ENCODE measurements at regions not wholly inside any gene's neighbourhood (a gene's known extent, or its start where the extent isn't known, plus 50 kb on each side); places are given as distances from the start of the nearest gene placed in this dataset.
"Not testable (repeated sequence)": the region's sequence is repeated elsewhere in the genome, so short reads cannot be mapped to it uniquely, and the experiment has no call there.

- Histone ChIP-seq H3K4me1 (ENCODE audit: control insufficient read depth in 2 of 2, insufficient read depth in 2 of 2, low read length in 2 of 2) (no peaks in the 10 kb centered on the region), H3K4me3 (ENCODE audit: low read length) (no peak overlapping the region), H3K27ac (ENCODE audit: low read depth, low read length) (no peak overlapping the region), H3K27me3 (ENCODE audit: control insufficient read depth in 2 of 2, insufficient read depth in 2 of 2, low read length in 2 of 2) (no peaks in the 10 kb centered on the region), H3K9me3 (ENCODE audit: control insufficient read depth in 2 of 3, low read length in 3 of 3) (no peaks in the 10 kb centered on the region), H3K36me3 (ENCODE audit: control insufficient read depth in 2 of 3, insufficient read depth in 3 of 3, low read length in 3 of 3) (no peaks in the 10 kb centered on the region)
- intact Hi-C loops (cut with micrococcal nuclease), result no loop called here
- H3K9me3 Mint-ChIP-seq, result peaks cover 0 to 12% (median 6%) of the 10 kb centered on the region in 11 donors
- ChIA-PET POLR2A (no interaction called here), CTCF (no interaction called here)
- ATAC-seq (no peak), DNase-seq (no peak)
- no peak overlapping the region for H3K4me3 Mint-ChIP-seq
- peaks cover 0 to 4% (median 0%) of the 10 kb centered on the region in 5 donors for H3K36me3 Mint-ChIP-seq
- peaks cover 0 to 1% (median 0%) of the 10 kb centered on the region in 7 donors for H3K4me1 Mint-ChIP-seq
- no peak overlapping the region for H3K27ac Mint-ChIP-seq
- H3K27me3 Mint-ChIP-seq, result peaks cover 0 to 7% (median 0%) of the 10 kb centered on the region in 5 donors
These were observed 240.1 kb downstream of the TFAP2A start for GRCh38 chr6:10174761-10175160.

DNA sequence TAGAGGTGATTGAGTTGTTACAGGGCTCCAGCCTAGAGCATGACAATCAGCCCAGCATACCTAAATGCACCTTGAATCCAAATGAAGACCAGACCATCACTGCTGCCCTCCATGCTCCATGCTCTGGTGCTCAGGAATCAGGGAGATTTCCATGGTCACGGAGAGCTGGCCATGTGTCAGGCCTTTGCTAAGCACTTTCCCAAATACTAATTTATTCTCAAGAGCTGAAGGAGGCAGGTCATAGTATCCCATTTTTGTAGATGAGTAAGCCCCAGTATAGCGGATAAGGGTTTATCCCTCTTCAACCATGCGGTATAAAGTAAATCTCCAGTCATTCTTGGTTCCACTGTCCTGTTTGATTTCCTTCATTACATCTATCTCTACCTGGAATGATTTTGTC is 240.8 kb downstream of the TFAP2A start:
- H3K4me3 ChIP-seq (ENCODE audit: low read length), result no peak overlapping the region
- H3K36me3 ChIP-seq (ENCODE audit: control insufficient read depth in 2 of 3, insufficient read depth in 3 of 3, low read length in 3 of 3), result no peaks in the 10 kb centered on the region
- Mint-ChIP-seq H3K4me1 (no peaks in the 10 kb centered on the region), H3K9me3 (peaks cover 0 to 12% (median 6%) of the 10 kb centered on the region in 11 donors), H3K27me3 (peaks cover 0 to 7% (median 0%) of the 10 kb centered on the region in 5 donors), H3K4me3 (no peak overlapping the region), H3K27ac (no peak overlapping the region), H3K36me3 (peaks cover 0 to 4% (median 0%) of the 10 kb centered on the region in 5 donors)
- CTCF ChIA-PET, result no interaction called here
- DNase-seq, result no peak
- no peak overlapping the region for H3K27ac ChIP-seq (ENCODE audit: low read depth, low read length)
- intact Hi-C loops (cut with micrococcal nuclease), result no loop called here
- H3K27me3 ChIP-seq (ENCODE audit: control insufficient read depth in 2 of 2, insufficient read depth in 2 of 2, low read length in 2 of 2), result no peaks in the 10 kb centered on the region
- no peak for ATAC-seq
- H3K4me1 ChIP-seq (ENCODE audit: control insufficient read depth in 2 of 2, insufficient read depth in 2 of 2, low read length in 2 of 2), result no peaks in the 10 kb centered on the region
- H3K9me3 ChIP-seq (ENCODE audit: control insufficient read depth in 2 of 3, low read length in 3 of 3), result no peaks in the 10 kb centered on the region
- POLR2A ChIA-PET, result no interaction called here

DNA sequence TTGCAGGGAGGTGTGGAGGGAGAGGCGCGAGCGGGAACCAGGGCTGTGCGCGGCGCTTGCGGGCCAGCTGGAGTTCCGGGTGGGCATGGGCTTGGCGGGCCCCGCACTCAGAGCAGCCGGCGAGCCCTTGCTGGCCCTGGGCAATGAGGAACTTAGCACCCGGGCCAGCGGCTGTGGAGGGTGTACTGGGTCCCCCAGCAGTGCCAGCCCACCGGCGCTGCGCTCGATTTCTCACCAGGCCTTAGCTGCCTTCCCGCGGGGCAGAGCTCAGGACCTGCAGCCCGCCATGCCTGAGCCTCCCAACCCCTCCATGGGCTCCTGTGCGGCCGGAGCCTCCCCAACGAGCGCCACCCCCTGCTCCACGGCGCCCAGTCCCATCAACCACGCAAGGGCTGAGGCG is 243.2 kb downstream of the TFAP2A start:
- not testable (repeated sequence) for ATAC-seq

GRCh38 chr6:10170816-10171215 is 244.1 kb downstream of the TFAP2A start:
- Mint-ChIP-seq H3K4me1 (no peaks in the 10 kb centered on the region), H3K27me3 (peaks cover 0 to 3% (median 0%) of the 10 kb centered on the region in 5 donors), H3K27ac (no peak overlapping the region), H3K9me3 (peaks cover 0 to 12% (median 6%) of the 10 kb centered on the region in 11 donors), H3K4me3 (no peak overlapping the region), H3K36me3 (peaks cover 0 to 4% (median 0%) of the 10 kb centered on the region in 5 donors)
- ATAC-seq (no peak), DNase-seq (no peak)
- intact Hi-C loops (cut with micrococcal nuclease), result no loop called here
- Histone ChIP-seq H3K4me1 (ENCODE audit: control insufficient read depth in 2 of 2, insufficient read depth in 2 of 2, low read length in 2 of 2) (no peaks in the 10 kb centered on the region), H3K4me3 (ENCODE audit: low read length) (no peak overlapping the region), H3K9me3 (ENCODE audit: control insufficient read depth in 2 of 3, low read length in 3 of 3) (no peaks in the 10 kb centered on the region), H3K27ac (ENCODE audit: low read depth, low read length) (no peak overlapping the region), H3K36me3 (ENCODE audit: control insufficient read depth in 2 of 3, insufficient read depth in 3 of 3, low read length in 3 of 3) (no peaks in the 10 kb centered on the region), H3K27me3 (ENCODE audit: control insufficient read depth in 2 of 2, insufficient read depth in 2 of 2, low read length in 2 of 2) (no peaks in the 10 kb centered on the region)
- ChIA-PET POLR2A (no interaction called here), CTCF (no interaction called here)

More for the DNA sequence above, 243.2 kb downstream of the TFAP2A start:
- intact Hi-C loops (cut with micrococcal nuclease); H3K4me1 Mint-ChIP-seq; DNase-seq; H3K27ac ChIP-seq (ENCODE audit: low read depth, low read length); POLR2A ChIA-PET; CTCF ChIA-PET; H3K4me3 ChIP-seq (ENCODE audit: low read length); H3K9me3 ChIP-seq (ENCODE audit: control insufficient read depth in 2 of 3, low read length in 3 of 3); H3K27me3 Mint-ChIP-seq; H3K4me3 Mint-ChIP-seq; H3K4me1 ChIP-seq (ENCODE audit: control insufficient read depth in 2 of 2, insufficient read depth in 2 of 2, low read length in 2 of 2); H3K36me3 Mint-ChIP-seq; H3K36me3 ChIP-seq (ENCODE audit: control insufficient read depth in 2 of 3, insufficient read depth in 3 of 3, low read length in 3 of 3); H3K27me3 ChIP-seq (ENCODE audit: control insufficient read depth in 2 of 2, insufficient read depth in 2 of 2, low read length in 2 of 2); H3K27ac Mint-ChIP-seq: not testable (repeated sequence)
- peaks cover 0 to 12% (median 6%) of the 10 kb centered on the region in 11 donors for H3K9me3 Mint-ChIP-seq

DNA sequence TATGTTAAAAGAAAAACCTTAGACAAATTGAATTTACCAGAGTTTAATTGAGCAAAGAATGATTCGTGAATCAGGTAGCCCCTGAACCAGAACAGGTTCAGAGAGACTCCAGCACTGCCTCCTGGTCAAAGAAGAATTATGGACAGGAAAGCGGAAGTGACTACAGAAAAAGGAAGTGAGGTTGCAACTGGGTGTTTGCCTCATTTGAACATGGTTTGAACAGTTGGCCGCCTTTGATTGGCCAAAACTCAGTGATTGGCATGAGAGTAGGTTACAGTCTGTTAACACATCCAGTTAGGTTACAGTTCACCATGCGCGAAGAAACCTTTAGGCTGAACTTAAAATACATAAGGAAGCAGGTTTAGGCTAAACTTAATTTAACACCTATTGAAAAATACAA is 248.8 kb downstream of the TFAP2A start:
- H3K4me3 ChIP-seq (ENCODE audit: low read length), result no peak overlapping the region
- no peaks in the 10 kb centered on the region for H3K36me3 ChIP-seq (ENCODE audit: control insufficient read depth in 2 of 3, insufficient read depth in 3 of 3, low read length in 3 of 3)
- H3K27me3 ChIP-seq (ENCODE audit: control insufficient read depth in 2 of 2, insufficient read depth in 2 of 2, low read length in 2 of 2), result no peaks in the 10 kb centered on the region
- ChIA-PET CTCF (no interaction called here), POLR2A (no interaction called here)
- no peaks in the 10 kb centered on the region for H3K36me3 Mint-ChIP-seq
- no peak overlapping the region for H3K4me3 Mint-ChIP-seq
- H3K27ac Mint-ChIP-seq, result no peak overlapping the region
- H3K9me3 Mint-ChIP-seq, result peaks cover 0 to 10% (median 4%) of the 10 kb centered on the region in 11 donors
- intact Hi-C loops (cut with micrococcal nuclease), result no loop called here
- no peak for DNase-seq
- ATAC-seq, result no peak
- H3K9me3 ChIP-seq (ENCODE audit: control insufficient read depth in 2 of 3, low read length in 3 of 3), result no peaks in the 10 kb centered on the region
- no peak overlapping the region for H3K27ac ChIP-seq (ENCODE audit: low read depth, low read length)
- H3K4me1 Mint-ChIP-seq, result no peaks in the 10 kb centered on the region
- no peaks in the 10 kb centered on the region for H3K4me1 ChIP-seq (ENCODE audit: control insufficient read depth in 2 of 2, insufficient read depth in 2 of 2, low read length in 2 of 2)
- H3K27me3 Mint-ChIP-seq, result peaks cover 0 to under 1% (median 0%) of the 10 kb centered on the region in 5 donors

GRCh38 chr6:10163203-10163962 is 251.5 kb downstream of the TFAP2A start:
- Mint-ChIP-seq H3K4me3 (no peak overlapping the region), H3K27ac (no peak overlapping the region), H3K36me3 (peaks cover 0 to 3% (median 0%) of the 10 kb centered on the region in 5 donors), H3K27me3 (peaks cover 0 to 6% (median 0%) of the 10 kb centered on the region in 5 donors), H3K4me1 (no peaks in the 10 kb centered on the region), H3K9me3 (peaks cover 0 to 12% (median 3%) of the 10 kb centered on the region in 11 donors)
- ATAC-seq (no peak), DNase-seq (no peak)
- H3K9me3 ChIP-seq (ENCODE audit: control insufficient read depth in 2 of 3, low read length in 3 of 3), result no peaks in the 10 kb centered on the region
- POLR2A ChIA-PET, result no interaction called here
- CTCF ChIA-PET, result no interaction called here
- H3K27ac ChIP-seq (ENCODE audit: low read depth, low read length), result no peak overlapping the region
- intact Hi-C loops (cut with micrococcal nuclease), result no loop called here
- no peaks in the 10 kb centered on the region for H3K27me3 ChIP-seq (ENCODE audit: control insufficient read depth in 2 of 2, insufficient read depth in 2 of 2, low read length in 2 of 2)
- H3K36me3 ChIP-seq (ENCODE audit: control insufficient read depth in 2 of 3, insufficient read depth in 3 of 3, low read length in 3 of 3), result no peaks in the 10 kb centered on the region
- no peaks in the 10 kb centered on the region for H3K4me1 ChIP-seq (ENCODE audit: control insufficient read depth in 2 of 2, insufficient read depth in 2 of 2, low read length in 2 of 2)
- H3K4me3 ChIP-seq (ENCODE audit: low read length), result no peak overlapping the region

DNA sequence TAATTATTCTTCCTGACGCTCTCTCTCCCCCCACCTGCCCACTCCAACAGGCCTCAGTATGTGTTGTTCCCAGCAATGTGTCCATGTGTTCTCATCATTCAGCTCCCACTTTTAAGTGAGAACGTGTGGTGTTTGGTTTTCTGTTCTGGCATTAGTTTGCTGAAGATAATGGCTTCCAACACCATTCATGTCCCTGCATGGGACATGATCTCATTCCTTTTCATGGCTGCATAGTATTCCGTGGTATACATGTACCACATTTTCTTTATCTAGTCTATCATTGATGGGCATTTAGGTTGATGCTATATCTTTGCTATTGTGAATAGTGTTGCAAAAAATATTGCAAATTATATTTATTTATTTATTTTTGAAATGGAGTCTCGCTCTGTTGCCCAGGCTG is 258.0 kb downstream of the TFAP2A start:
- POLR2A ChIA-PET, result no interaction called here
- Mint-ChIP-seq H3K4me3 (no peak overlapping the region), H3K4me1 (no peaks in the 10 kb centered on the region), H3K27ac (no peak overlapping the region), H3K27me3 (peaks cover 0 to 12% (median 5%) of the 10 kb centered on the region in 5 donors), H3K9me3 (peaks cover 3 to 25% (median 9%) of the 10 kb centered on the region in 11 donors), H3K36me3 (peaks cover 0 to 3% (median 0%) of the 10 kb centered on the region in 5 donors)
- DNase-seq (no peak), ATAC-seq (no peak)
- intact Hi-C loops (cut with micrococcal nuclease), result no loop called here
- CTCF ChIA-PET, result no interaction called here
- Histone ChIP-seq H3K4me3 (ENCODE audit: low read length) (no peak overlapping the region), H3K36me3 (ENCODE audit: control insufficient read depth in 2 of 3, insufficient read depth in 3 of 3, low read length in 3 of 3) (no peaks in the 10 kb centered on the region), H3K9me3 (ENCODE audit: control insufficient read depth in 2 of 3, low read length in 3 of 3) (no peaks in the 10 kb centered on the region), H3K27me3 (ENCODE audit: control insufficient read depth in 2 of 2, insufficient read depth in 2 of 2, low read length in 2 of 2) (no peaks in the 10 kb centered on the region), H3K27ac (ENCODE audit: low read depth, low read length) (no peak overlapping the region), H3K4me1 (ENCODE audit: control insufficient read depth in 2 of 2, insufficient read depth in 2 of 2, low read length in 2 of 2) (no peaks in the 10 kb centered on the region)
